ENCODE measurements at regions not wholly inside any gene's neighbourhood (a gene's known extent, or its start where the extent isn't known, plus 50 kb on each side); places are given as distances from the start of the nearest gene placed in this dataset.

GRCh38 chr3:168645180-168645579 is 549.5 kb upstream of the GOLIM4 start:
- POLR2A ChIA-PET: no interaction called here
- no peak for DNase-seq (ENCODE audit: low spot score)
- H3K27me3 Mint-ChIP-seq (ENCODE audit: low read depth): no peaks in the 10 kb centered on the region
- CTCF ChIA-PET: no interaction called here
- no peak overlapping the region for H3K27ac Mint-ChIP-seq
- no peak overlapping the region for H3K4me3 Mint-ChIP-seq
- no peaks in the 10 kb centered on the region for H3K9me3 Mint-ChIP-seq
- no peak for ATAC-seq
- TF ChIP-seq ATF3 (CRISPR knock-in tag; conservative IDR thresholded peaks at IDR 0.05): no peak
- no peak for TF ChIP-seq HMGXB4 (CRISPR knock-in tag; IDR thresholded peaks at IDR 0.05)
- TF ChIP-seq ZNF281 (CRISPR knock-in tag; IDR thresholded peaks at IDR 0.05): no peak
- no peak for TF ChIP-seq ZNF263 (CRISPR knock-in tag; IDR thresholded peaks at IDR 0.05; ENCODE audit: low read depth)
- no peak for TF ChIP-seq CTCF (IDR thresholded peaks at IDR 0.05)
- TF ChIP-seq CBFB (CRISPR knock-in tag; IDR thresholded peaks at IDR 0.05; ENCODE audit: low read depth): no peak
- H3K4me1 Mint-ChIP-seq: no peaks in the 10 kb centered on the region; the same call in 1 of the 2 replicates
- no peaks in the 10 kb centered on the region for H3K36me3 Mint-ChIP-seq

GRCh38 chr3:168628549-168628948 is 532.8 kb upstream of the GOLIM4 start:
- CTCF ChIA-PET: interaction anchor here (2.3 kb wide), 1 partner anchor 219 kb away, joined by 12 read pairs; no protein-coding TSS in a partner anchor
- TF ChIP-seq FOXP1 (CRISPR knock-in tag; IDR thresholded peaks at IDR 0.05; ENCODE audit: borderline replicate concordance): no peak
- no peak for TF ChIP-seq ZNF281 (CRISPR knock-in tag; IDR thresholded peaks at IDR 0.05)
- TF ChIP-seq ARID4B (CRISPR knock-in tag; IDR thresholded peaks at IDR 0.05; ENCODE audit: borderline replicate concordance): no peak
- no peak for TF ChIP-seq SOX15 (CRISPR knock-in tag; IDR thresholded peaks at IDR 0.05)
- no peak for TF ChIP-seq CTCF (IDR thresholded peaks at IDR 0.05)
- no peak for TF ChIP-seq AFF4 (CRISPR knock-in tag; IDR thresholded peaks at IDR 0.05; ENCODE audit: borderline replicate concordance)
- no peak for TF ChIP-seq ZNF423 (CRISPR knock-in tag; IDR thresholded peaks at IDR 0.05)
- TF ChIP-seq SMAD4 (CRISPR knock-in tag; IDR thresholded peaks at IDR 0.05): no peak
- no peak for TF ChIP-seq ETV6 (CRISPR knock-in tag; IDR thresholded peaks at IDR 0.05)

More at GRCh38 chr3:168628549-168628948, 532.8 kb upstream of the GOLIM4 start:
- DNase-seq (ENCODE audit: low spot score) (no peak), ATAC-seq (no peak)
- H3K27me3 Mint-ChIP-seq (ENCODE audit: low read depth): no peaks in the 10 kb centered on the region
- no peaks in the 10 kb centered on the region for H3K36me3 Mint-ChIP-seq
- peaks cover 18% of the 10 kb centered on the region for H3K4me1 Mint-ChIP-seq
- no peak overlapping the region for H3K4me3 Mint-ChIP-seq
- POLR2A ChIA-PET: no interaction called here
- no peaks in the 10 kb centered on the region for H3K9me3 Mint-ChIP-seq
- no peak overlapping the region for H3K27ac Mint-ChIP-seq
